AG04450 (cell line): ENCODE measurements at regions not wholly inside any gene's neighbourhood (a gene's known extent, or its start where the extent isn't known, plus 50 kb on each side); places are given as distances from the start of the nearest gene placed in this dataset.

ENCODE experiments used
- CTCF ChIA-PET: fragments of 300-600, 350-600 bp; formaldehyde crosslinking; extraction: SDS; loops from one replicate; lab custom pipeline; 2022; ENCODE audit warnings: antibody characterized with exemption, inconsistent platforms; lab: Charles Lee
- POLR2A ChIA-PET: fragments of 350-600 bp; formaldehyde crosslinking; extraction: SDS; loops from one replicate; lab custom pipeline; 2021; ENCODE audit warnings: antibody characterized with exemption, inconsistent platforms; lab: Yijun Ruan, JAX
- DNase-seq: peaks from one replicate; pipeline ENCODE4 v3.0.0-alpha.2; 2011; ENCODE audit warnings: low read depth, low spot score
- H3K27ac ChIP-seq: one replicate; pipeline ENCODE4 v1.5.1; 2012; ENCODE audit warnings: low read depth, low read length, control low read depth
- H3K27me3 ChIP-seq: one replicate; pipeline ENCODE4 v1.6.0; 2012; ENCODE audit warnings: low read length; ENCODE audit not compliant: control insufficient read depth, insufficient read depth
- H3K4me3 ChIP-seq: 2 replicates; pipeline ENCODE4 v1.5.1; 2011; ENCODE audit warnings: mild to moderate bottlenecking, low read depth, low read length, control low read depth
- H3K9me3 ChIP-seq: 2 replicates; pipeline ENCODE4 v1.5.1; 2012; ENCODE audit warnings: low read length; ENCODE audit not compliant: control insufficient read depth, insufficient read depth
- TF ChIP-seq, protein P1 (sequence below): IDR thresholded peaks from 2 replicates; pipeline ENCODE4 v1.5.1; 2011; ENCODE audit warnings: low read depth, low read length, control low read depth, inconsistent platforms

DNA sequence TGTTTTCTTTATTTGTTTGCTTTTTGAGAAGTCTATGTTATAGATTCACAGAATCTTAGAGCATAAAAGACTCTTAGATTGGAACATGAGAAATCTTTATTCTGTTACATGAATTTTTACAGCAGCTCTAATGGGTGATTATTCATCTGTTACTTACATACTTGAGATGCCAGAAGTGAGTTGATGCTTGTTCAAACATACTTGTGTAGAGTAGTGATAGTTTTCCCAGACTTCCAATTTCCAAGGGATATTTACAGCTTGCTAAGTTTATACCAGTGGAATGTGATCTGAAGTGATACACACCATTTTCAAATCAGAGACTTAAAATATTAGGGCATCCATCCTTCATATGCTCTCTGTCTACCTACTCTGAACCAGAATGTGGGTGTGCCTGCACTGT lies 252.9 kb upstream of the SMIM31 start:
- POLR2A ChIA-PET, result no interaction called here
- TF ChIP-seq, protein P1, sequence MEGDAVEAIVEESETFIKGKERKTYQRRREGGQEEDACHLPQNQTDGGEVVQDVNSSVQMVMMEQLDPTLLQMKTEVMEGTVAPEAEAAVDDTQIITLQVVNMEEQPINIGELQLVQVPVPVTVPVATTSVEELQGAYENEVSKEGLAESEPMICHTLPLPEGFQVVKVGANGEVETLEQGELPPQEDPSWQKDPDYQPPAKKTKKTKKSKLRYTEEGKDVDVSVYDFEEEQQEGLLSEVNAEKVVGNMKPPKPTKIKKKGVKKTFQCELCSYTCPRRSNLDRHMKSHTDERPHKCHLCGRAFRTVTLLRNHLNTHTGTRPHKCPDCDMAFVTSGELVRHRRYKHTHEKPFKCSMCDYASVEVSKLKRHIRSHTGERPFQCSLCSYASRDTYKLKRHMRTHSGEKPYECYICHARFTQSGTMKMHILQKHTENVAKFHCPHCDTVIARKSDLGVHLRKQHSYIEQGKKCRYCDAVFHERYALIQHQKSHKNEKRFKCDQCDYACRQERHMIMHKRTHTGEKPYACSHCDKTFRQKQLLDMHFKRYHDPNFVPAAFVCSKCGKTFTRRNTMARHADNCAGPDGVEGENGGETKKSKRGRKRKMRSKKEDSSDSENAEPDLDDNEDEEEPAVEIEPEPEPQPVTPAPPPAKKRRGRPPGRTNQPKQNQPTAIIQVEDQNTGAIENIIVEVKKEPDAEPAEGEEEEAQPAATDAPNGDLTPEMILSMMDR, result no peak
- CTCF ChIA-PET, result no interaction called here
- Histone ChIP-seq H3K27ac (no peak overlapping the region), H3K4me3 (no peak overlapping the region), H3K9me3 (peaks cover 3% of the 10 kb centered on the region; the same call in 1 of the 2 replicates), H3K27me3 (no peaks in the 10 kb centered on the region)
- no peak for DNase-seq

DNA sequence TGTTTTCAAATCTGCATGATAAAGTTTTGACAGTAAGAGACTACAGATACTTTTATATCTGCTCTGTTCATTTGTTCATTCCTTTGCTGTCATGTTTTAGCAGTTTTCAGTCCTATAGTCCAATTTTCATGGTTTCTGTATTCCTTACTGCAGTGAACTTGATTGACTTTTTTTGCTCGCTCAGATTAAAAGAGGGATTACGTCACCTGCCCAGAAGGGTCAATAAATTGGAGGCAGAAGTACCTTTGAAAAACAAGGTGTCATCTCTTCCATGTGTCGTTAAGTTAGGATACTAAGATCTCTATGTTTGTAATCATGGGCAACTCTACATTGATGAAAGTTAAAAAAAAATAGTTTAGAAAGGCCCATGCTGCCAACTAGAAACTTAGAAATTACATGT lies 250.1 kb upstream of the SMIM31 start:
- TF ChIP-seq, protein P1, result no peak
- Histone ChIP-seq H3K4me3 (no peak overlapping the region), H3K27me3 (no peaks in the 10 kb centered on the region), H3K9me3 (no peaks in the 10 kb centered on the region), H3K27ac (no peak overlapping the region)
- POLR2A ChIA-PET, result no interaction called here
- no peak for DNase-seq
- CTCF ChIA-PET, result no interaction called here

- ChIA-PET CTCF (no interaction called here), POLR2A (no interaction called here)
- Histone ChIP-seq H3K27me3 (no peaks in the 10 kb centered on the region), H3K27ac (no peak overlapping the region), H3K4me3 (no peak overlapping the region), H3K9me3 (no peaks in the 10 kb centered on the region; the same call in 1 of the 2 replicates)
- DNase-seq, result no peak
- TF ChIP-seq, protein P1, result no peak
Observed at GRCh38 chr4:164508097-164508496, 245.8 kb upstream of the SMIM31 start.

- TF ChIP-seq, protein P1, result no peak
- Histone ChIP-seq H3K27ac (no peak overlapping the region), H3K9me3 (no peaks in the 10 kb centered on the region; the same call in 1 of the 2 replicates), H3K27me3 (no peaks in the 10 kb centered on the region), H3K4me3 (no peak overlapping the region)
- CTCF ChIA-PET, result no interaction called here
- no peak for DNase-seq
- POLR2A ChIA-PET, result no interaction called here
Observed at GRCh38 chr4:164508771-164509170, 245.2 kb upstream of the SMIM31 start.

DNA sequence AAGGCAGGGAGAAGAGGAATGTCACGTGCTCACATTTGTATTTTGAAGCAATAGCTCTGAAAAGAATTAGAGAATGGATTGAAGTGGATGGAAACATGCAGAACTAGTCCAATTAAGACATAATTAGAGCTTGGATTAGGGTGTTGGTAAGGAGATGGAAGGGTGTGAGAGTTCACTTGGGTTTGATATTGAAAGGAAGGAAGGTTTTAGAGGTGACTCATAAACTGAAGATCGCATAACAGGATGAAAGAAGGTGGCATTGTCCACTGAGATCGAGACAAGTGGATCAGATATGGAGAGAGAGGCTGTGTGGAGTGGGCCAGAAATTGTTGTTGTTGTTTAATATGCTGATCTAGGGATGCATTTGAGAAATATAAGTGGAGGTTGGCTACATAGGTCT lies 244.0 kb upstream of the SMIM31 start:
- Histone ChIP-seq H3K27me3 (no peaks in the 10 kb centered on the region), H3K9me3 (no peaks in the 10 kb centered on the region; the same call in 1 of the 2 replicates), H3K4me3 (no peak overlapping the region), H3K27ac (no peak overlapping the region)
- no peak for DNase-seq
- CTCF ChIA-PET, result no interaction called here
- TF ChIP-seq, protein P1, result no peak
- POLR2A ChIA-PET, result no interaction called here
